Fibroblast of skin of abdomen (primary cell): ENCODE measurements at regions not wholly inside any gene's neighbourhood (a gene's known extent, or its start where the extent isn't known, plus 50 kb on each side); places are given as distances from the start of the nearest gene placed in this dataset.
"Not testable (repeated sequence)": the region's sequence is repeated elsewhere in the genome, so short reads cannot be mapped to it uniquely, and the experiment has no call there.

ENCODE experiments used
- DNase-seq: peaks from one replicate; pipeline ENCODE4 v3.0.0-alpha.2; 2013

DNA sequence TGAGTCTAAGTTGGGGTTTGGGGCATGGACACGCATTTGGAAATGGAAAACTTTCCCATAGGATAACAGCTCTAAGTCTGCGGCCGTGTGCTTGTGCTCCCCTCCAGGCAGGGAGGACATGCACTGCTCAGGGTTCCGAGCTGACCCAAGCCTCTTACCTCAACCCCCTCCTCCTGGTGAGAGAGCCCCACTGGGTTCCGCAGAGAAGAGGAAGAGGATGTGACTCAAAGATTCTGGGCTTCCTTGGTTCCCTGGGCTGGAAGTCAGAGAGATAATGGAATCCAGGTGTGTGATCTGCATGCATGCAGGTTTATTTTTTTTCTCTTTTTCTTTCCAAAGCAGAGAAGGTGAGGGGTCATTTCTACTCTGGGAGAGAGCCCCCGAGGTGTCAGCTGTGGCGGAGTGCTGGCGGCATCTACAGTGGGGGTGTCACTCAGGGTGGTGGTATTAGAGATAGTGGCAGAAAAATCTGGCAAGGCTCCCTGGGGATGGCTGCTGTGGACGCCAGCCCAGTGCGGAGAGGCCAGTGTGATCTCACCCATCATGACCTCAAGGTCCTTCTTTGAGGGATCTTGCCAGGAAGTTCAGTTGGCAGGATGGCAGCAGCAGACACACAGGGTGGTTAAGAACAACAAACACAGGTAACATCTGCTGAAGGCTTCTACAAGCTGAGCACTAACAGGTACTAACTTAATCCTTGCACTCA is 168.7 kb upstream of the HAND2 start:
- peak; percentile 40 for DNase-seq

- no peak for DNase-seq
Observed at GRCh38 chr4:173697840-173698239, 167.8 kb upstream of the HAND2 start.

- no peak for DNase-seq
Observed at GRCh38 chr4:173696551-173696950, 166.5 kb upstream of the HAND2 start.

DNA sequence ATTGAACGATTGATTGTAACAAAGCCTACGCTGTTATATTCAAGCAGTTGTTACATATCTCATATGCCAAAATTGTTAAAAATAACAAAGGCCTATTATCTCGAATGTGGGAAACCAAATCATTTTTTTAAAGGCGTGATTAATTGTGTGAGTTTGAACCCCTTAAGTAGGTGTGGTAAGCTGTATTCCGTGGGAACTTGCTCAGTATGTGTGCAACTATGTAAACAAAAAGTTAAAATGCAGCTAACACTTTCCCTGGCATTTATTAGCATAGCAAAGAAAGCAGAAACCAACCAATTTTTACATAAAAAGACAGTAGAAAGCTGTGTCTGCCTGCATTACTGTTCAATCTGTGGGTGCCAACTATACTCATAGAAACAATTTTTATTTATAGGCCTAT is 166.0 kb upstream of the HAND2 start:
- no peak for DNase-seq

GRCh38 chr4:173685831-173686210 is 155.8 kb upstream of the HAND2 start:
- DNase-seq: no peak

GRCh38 chr4:173685165-173685830 is 155.3 kb upstream of the HAND2 start:
- DNase-seq: no peak

DNA sequence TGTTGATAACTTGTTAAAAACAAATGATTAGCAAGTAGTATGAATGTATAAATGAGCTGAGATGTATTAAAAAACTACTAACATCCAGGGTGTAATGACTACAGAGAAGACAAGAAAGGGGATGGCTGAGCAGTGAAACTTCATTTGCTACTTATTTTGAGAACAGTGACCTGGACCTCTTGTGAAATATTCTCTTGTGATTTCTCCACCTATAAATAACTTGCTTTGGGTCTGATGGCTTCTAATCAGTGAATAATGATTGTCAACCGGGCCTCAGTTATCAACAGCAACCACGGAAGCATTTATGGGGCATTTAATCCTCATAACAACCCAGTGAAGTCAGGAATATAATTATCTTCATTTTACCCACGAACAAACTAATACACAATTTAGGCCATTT is 154.2 kb upstream of the HAND2 start:
- no peak for DNase-seq

GRCh38 chr4:173682609-173683008 is 152.6 kb upstream of the HAND2 start:
- DNase-seq: no peak

DNA sequence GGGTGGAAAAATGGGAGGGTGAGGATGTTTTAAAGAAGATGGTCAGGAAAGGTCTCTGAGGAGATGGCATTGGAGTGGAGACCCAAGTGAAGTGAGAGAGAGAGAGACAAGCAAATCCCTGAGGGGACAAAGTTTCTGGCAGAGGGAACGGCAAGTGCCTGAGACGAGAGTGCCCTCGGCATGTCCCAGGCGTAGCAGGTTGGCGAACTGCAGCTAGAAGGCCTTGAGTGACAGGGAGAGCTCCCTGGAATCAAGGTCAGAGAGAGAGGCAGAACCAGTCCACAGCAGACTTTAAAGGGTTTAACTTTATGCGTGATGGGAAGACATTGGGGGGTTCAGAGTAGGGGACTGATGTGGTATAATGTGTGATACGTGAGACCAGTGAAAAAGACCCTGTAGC is 150.2 kb upstream of the HAND2 start:
- DNase-seq: no peak

DNA sequence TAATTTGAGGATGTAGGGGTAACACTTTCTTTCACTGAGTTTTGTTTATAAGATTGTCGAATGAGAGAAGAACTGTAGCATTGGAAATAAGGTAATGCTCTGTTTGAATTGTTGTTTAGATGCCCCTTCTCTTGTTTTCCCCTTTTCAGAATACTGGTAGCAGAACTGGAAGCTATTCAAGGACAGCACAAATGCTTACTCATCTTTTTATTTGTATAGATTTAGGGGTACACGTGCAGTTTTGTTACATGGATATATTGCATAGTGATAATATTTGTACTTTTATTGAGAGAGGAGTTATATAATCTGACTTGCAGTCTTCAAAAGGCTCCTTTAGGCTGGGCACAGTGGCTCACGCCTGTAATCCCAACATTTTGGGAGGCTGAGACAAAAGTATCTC is 145.4 kb upstream of the HAND2 start:
- DNase-seq: no peak

- no peak for DNase-seq
Observed at GRCh38 chr4:173669460-173670179, 139.6 kb upstream of the HAND2 start.

DNA sequence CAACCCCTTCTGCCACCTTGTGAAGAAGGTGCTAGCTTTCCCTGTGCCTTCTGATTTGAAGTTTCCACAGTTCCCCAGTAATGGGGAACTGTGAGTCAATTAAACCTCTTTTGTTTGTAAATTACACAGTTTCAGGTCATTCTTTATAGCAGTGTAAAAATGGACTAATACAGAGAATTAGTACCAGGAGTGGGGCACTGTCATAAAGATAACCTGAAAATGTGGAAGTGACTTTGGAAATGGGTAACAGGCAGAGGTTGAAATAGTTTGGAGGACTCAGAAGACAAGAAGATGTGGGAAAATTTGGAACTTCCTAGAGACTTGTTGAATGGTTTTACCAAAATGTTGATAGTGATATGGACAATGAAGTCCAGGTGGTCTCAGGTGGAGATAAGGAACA is 131.0 kb upstream of the HAND2 start:
- DNase-seq: no peak

DNA sequence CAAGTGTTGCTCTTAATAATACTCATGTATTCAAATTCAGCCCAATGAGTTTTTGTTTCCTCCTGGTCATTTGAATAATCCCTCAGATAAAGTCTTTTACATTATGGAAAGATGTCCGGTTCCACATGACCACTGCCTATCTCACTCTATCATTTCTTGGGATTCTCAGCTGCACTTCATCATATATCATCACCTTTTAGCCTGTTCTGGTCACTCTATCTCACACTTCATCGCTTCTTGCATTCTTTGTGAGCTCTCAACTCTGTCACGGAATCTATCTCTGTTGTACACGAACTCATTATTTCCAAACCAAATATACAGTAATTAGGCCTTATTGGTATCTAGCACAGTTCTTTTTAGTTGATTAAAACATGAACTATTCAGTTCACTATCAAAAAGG is 126.9 kb upstream of the HAND2 start:
- no peak for DNase-seq

DNA sequence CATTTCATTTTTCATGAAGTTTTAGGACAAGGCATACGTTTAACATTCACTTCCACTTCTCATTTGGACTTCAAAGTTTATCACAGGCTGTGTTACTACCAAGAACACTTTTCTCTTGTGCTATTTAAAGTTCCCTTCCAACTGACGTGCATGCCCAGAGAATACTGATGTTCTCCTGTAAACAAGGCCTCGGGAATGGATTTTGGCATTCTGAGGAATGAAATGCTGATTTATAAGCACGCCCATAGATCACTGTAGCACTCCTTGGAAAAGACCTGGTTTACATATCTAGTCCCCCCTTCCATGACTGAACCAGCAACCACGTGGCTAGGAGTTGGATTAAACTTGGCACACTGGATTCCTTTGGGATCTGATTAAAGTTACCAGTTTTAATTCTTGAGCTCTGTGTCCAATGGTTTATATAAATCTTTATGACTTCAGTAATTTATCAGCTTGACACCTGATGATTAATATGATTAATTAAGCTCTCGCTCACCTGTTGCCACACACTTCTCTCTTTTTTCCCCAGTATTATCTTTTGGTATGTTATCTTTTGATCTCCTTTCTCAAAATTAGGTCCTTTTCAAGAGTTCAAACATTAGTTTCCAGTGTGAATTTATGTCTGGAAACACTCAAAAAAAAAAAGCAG is 122.4 kb upstream of the HAND2 start:
- DNase-seq: no peak

DNA sequence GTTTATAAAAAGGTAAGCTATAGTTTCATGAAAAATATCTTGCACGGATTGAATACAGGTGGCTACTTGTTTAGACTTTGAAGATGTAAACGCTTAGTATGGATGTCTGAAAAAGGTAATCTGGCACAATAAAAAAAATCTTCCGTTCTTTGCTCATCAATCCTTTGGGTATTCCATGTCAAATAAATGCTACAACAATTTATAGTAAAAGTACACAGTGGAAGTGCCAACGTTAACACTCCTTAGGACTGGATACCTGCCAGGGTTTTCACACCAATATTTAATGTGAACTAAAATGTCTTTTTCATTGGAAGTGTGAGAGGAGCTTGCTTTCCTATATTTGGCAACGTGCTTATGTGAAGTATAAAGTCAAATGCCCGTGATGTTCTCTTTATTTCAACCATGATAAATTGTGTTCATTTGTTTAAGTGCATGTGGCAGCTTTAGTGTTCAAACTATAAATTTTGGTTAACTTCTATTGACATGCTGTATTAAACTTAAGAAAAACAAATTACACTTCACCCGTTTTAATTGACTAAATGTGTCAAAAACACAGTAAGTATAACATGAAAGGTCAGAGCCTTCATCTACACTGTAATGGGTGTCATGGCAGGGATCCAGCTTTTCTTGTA is 121.7 kb upstream of the HAND2 start:
- DNase-seq: no peak

- no peak for DNase-seq
Observed at GRCh38 chr4:173647902-173648301, 117.9 kb upstream of the HAND2 start.

DNA sequence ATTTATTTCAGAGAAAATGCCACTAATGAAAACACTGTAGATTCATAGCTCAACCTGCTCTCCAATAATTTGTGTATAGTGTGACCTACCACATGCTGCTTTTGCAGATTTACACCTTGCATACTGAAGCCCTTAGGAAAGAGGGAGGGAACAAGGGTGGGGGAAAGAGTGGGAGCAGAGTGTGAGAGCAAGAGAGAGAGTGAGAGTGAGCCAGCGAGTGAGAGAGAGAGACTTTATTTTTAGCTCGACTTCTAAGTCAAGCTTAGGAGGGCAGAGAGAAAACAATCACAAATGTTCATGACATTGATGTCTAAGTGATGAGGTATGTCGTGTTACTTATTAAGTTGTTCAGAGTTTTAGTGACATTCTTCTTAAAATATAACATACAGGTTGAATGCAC is 112.5 kb upstream of the HAND2 start:
- DNase-seq: no peak

- no peak for DNase-seq
Observed at GRCh38 chr4:173635395-173635794, 105.4 kb upstream of the HAND2 start.

- DNase-seq: no peak
Observed at GRCh38 chr4:173626277-173626676, 96.2 kb upstream of the HAND2 start.

DNA sequence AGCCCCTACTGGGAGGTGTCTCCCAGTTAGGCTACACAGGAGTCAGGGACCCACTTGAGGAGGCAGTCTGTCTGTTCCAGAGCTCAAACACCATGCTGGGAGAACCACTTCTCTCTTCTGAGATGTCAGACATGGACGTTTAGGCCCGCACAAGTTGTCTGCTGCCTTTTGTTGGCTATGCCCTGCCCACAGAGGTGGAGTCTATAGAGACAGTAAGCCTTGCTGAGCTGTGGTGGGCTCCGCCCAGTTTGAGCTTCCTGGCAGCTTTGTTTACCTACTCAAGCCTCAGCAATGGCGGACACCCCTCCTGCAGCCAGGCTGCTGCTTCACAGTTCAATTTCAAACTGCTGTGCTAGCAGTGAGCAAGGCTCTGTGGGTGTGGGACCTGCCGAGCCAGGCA is 88.6 kb upstream of the HAND2 start:
- not testable (repeated sequence) for DNase-seq

- no peak for DNase-seq
Observed at GRCh38 chr4:173609158-173609557, 79.1 kb upstream of the HAND2 start.

DNA sequence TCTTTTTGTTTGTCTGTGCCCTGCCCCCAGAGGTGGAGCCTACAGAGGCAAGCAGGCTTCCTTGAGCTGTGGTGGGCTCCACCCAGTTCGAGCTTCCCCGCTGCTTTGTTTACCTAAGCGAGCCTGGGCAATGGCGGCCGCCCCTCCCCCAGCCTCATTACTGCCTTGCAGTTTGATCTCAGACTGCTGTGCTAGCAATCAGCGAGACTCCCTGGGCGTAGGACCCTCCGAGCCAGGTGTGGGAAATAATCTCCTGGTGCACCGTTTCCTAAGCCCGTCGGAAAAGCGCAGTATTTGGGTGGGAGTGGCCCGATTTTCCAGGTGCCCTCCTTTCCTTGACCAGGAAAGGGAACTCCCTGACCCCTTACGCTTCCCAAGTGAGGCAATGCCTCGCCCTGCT is 78.6 kb upstream of the HAND2 start:
- not testable (repeated sequence) for DNase-seq

GRCh38 chr4:173591760-173592159 is 61.7 kb upstream of the HAND2 start:
- DNase-seq: no peak
